ENCODE measurements at regions not wholly inside any gene's neighbourhood (a gene's known extent, or its start where the extent isn't known, plus 50 kb on each side); places are given as distances from the start of the nearest gene placed in this dataset.
A peak's percentile ranks its signal among the peaks of the same experiment; 100 is the strongest.
"Not testable (repeated sequence)": the region's sequence is repeated elsewhere in the genome, so short reads cannot be mapped to it uniquely, and the experiment has no call there.

DNA sequence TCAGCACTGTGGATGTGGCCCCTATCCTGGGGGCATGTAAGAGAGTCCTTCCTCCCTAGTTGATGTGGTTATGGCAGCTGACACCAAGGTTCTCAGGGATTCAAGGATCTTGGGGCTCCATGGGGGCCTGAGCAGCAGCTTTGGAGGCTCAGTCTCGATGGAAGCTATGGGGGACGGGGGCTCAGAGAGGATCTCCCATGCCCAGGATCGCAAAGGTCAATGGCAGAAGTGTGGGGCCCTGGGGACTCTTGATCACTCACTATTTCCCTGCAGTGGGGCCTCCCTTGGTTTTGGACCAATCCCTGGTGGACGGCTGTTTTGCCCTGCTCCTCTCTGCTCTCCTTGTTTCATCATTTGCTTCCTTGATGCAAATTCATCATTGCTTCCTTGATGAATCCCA, 885.9 kb downstream of the CDH8 start:
- H3K4me1 ChIP-seq: peaks cover 15% of the 10 kb centered on the region; the same call in 1 of the 2 replicates
- TF ChIP-seq Cebpa-rat (IDR thresholded peaks at IDR 0.05): no peak
- no peak overlapping the region for H3K9ac ChIP-seq
- H3K36me3 ChIP-seq: no peaks in the 10 kb centered on the region
- no peak overlapping the region for H3K27ac ChIP-seq
- H3K4me2 ChIP-seq: no peak overlapping the region
- H3K4me3 ChIP-seq: no peak overlapping the region
- H3K9me3 ChIP-seq: no peaks in the 10 kb centered on the region
- H4K20me1 ChIP-seq: no peaks in the 10 kb centered on the region
- no peaks in the 10 kb centered on the region for H3K27me3 ChIP-seq

DNA sequence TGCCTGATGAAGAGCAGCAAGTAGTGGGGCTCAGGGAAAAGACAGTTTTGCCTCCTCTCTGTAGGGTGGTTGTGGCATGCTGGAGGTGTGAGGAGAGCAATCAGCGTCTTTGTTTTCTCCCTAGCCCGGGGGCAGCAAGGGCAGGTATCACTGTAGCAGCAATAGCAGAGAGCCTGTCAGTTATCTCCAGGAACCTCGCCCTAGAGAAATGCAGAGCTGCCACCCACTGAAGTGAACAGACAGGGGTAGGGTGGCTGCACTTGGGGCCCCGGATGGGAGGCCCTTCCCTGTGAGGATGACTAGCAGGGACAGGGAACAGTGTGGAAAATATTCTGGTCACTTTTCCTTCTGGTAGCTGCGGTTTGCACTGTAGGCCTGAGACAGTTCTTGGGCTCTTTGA, 886.5 kb downstream of the CDH8 start:
- Histone ChIP-seq H3K4me1 (peaks cover 15% of the 10 kb centered on the region; the same call in 1 of the 2 replicates), H3K4me2 (no peak overlapping the region), H3K27me3 (no peaks in the 10 kb centered on the region), H3K27ac (no peak overlapping the region), H3K4me3 (no peak overlapping the region), H3K9ac (no peak overlapping the region), H3K9me3 (no peaks in the 10 kb centered on the region), H4K20me1 (no peaks in the 10 kb centered on the region), H3K36me3 (no peaks in the 10 kb centered on the region)
- TF ChIP-seq Cebpa-rat (IDR thresholded peaks at IDR 0.05): no peak

DNA sequence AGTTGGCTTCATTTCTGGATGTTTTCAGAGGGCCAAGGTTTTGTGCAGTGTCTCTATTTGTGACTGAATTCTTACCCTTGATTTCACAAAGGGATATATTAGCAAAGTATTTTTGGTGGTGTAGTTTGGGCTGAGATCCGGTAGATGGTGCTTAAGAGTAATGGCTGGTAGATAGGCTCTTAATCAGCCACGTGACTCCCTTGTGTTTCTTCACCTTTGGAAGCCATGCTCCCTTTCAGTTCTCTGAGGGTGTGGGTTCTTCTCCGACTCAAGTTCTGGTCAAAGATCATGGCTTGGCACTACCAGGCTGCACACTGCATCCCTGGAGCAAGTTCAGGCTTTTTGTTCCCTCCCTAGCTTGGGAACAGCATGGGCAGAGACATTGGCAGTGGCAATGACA, 887.3 kb downstream of the CDH8 start:
- no peaks in the 10 kb centered on the region for H3K27me3 ChIP-seq
- TF ChIP-seq Cebpa-rat (IDR thresholded peaks at IDR 0.05): no peak
- H3K27ac ChIP-seq: no peak overlapping the region
- peaks cover 15% of the 10 kb centered on the region; the same call in 1 of the 2 replicates for H3K4me1 ChIP-seq
- no peak overlapping the region for H3K9ac ChIP-seq
- H4K20me1 ChIP-seq: no peaks in the 10 kb centered on the region
- no peaks in the 10 kb centered on the region for H3K36me3 ChIP-seq
- no peak overlapping the region for H3K4me3 ChIP-seq
- H3K9me3 ChIP-seq: no peaks in the 10 kb centered on the region
- H3K4me2 ChIP-seq: no peak overlapping the region

DNA sequence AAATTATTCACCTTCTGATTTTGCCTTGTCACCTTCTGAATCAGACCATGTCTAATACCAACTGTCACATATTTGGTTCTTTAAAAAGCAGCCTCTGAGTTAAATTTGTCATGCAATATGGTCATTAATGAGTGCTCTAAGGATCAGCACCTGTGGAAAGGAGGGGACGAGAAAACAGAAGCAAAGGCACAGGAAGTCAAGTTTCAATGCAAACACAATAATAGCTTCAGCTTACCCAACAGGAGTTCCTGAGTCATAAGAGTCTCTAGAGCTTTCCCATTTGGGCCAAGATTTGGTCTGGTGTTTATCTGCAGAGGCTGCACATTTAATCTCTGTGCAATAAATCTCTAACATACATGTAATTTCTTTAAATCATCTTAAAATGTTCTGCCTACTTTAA, 889.8 kb downstream of the CDH8 start:
- Histone ChIP-seq H3K9me3 (no peaks in the 10 kb centered on the region), H3K4me1 (peaks cover 15% of the 10 kb centered on the region; the same call in 1 of the 2 replicates), H3K27ac (no peak overlapping the region), H3K4me2 (peak overlapping the region; percentile 33), H4K20me1 (no peaks in the 10 kb centered on the region), H3K27me3 (no peaks in the 10 kb centered on the region), H3K9ac (no peak overlapping the region), H3K36me3 (no peaks in the 10 kb centered on the region), H3K4me3 (no peak overlapping the region)
- TF ChIP-seq Cebpa-rat (IDR thresholded peaks at IDR 0.05): no peak

DNA sequence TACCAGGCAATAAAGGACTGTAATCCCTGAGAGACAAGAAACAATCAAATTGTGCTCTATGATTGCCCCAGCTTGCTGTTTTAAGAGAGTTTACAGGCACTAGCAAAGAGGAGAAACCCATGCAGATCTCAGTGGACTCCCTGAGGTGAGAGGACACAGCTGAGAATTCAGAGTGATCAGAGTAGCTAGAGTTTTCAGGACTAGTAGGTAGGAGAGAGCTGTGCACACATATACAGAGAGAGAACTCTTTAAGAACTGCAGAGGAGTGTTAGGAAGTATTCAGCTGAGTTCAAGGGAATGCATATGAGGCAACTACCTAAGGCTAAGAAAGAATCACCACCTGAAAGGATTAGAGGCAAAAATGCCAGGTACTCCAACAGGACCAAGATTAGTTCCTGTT, 904.8 kb downstream of the CDH8 start:
- Histone ChIP-seq H3K27ac (no peak overlapping the region), H3K4me3 (no peak overlapping the region), H3K36me3 (no peaks in the 10 kb centered on the region), H3K27me3 (no peaks in the 10 kb centered on the region), H3K4me2 (no peak overlapping the region), H3K4me1 (no peaks in the 10 kb centered on the region), H4K20me1 (no peaks in the 10 kb centered on the region), H3K9me3 (peaks cover 5% of the 10 kb centered on the region), H3K9ac (no peak overlapping the region)
- no peak for TF ChIP-seq Cebpa-rat (IDR thresholded peaks at IDR 0.05)

DNA sequence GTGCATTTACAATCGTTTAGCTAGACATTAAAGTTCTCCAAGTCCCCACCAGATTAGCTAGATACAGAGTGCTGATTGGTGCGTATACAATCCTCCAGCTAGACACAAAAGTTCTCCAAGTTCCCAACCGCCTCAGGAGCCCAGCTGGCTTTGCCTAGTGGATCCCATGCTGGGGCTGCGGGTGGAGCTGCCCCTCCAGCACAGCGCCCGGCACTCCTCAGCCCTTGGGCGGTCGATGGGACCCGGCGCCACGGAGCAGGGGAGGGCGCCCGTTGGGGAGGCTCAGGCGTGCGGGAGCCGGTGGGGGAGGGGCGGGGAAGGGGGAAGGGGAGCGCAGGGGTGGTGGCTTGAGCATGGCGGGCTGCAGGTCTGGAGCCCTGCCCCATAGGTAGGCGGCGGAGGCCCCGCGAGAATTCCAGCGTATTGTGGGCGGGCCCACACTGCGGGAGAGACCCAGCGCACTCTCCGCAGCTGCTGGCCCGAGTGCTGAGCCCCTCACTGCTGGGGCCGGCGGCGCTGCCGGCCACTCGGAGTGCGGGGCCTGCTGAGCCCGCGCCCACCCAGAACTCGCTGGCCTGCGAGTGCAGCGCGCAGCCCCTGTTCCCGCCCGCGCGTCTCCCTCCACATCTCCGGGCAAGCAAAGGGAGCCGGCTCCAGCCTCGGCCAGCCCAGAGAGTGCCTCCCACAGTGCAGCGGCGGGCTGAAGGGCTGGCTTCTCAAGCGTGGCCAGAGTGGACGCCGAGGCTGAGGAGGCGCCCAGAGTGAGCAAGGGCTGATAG, 907.5 kb downstream of the CDH8 start:
- Histone ChIP-seq H3K9ac (no peak overlapping the region), H4K20me1 (no peaks in the 10 kb centered on the region), H3K4me1 (no peaks in the 10 kb centered on the region), H3K36me3 (no peaks in the 10 kb centered on the region), H3K4me2 (no peak overlapping the region), H3K9me3 (peaks cover 5% of the 10 kb centered on the region), H3K27me3 (no peaks in the 10 kb centered on the region), H3K4me3 (no peak overlapping the region), H3K27ac (no peak overlapping the region)
- no peak for TF ChIP-seq Cebpa-rat (IDR thresholded peaks at IDR 0.05)

DNA sequence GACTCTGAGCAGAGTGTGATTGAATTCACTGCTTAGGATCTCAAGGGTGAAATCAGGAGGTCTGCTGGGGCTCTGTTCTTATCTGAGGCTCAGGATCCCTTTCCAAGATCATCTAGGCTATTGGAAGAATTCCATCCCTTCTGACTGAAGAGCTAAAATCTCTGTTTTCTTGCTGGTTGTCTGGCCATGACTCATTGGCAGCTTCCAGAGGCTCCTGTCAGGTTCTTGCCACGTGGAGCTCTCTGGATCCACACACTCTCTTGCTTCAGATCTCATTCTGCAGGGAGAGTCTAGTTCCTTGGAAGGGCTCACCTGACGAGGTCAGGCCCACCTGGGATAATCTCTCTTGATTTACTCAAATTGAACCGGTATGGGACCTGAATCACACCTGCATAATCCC, 930.7 kb downstream of the CDH8 start:
- Histone ChIP-seq H3K4me2 (no peak overlapping the region), H3K4me3 (no peak overlapping the region), H3K9me3 (no peaks in the 10 kb centered on the region), H3K9ac (no peak overlapping the region), H4K20me1 (no peaks in the 10 kb centered on the region), H3K27ac (no peak overlapping the region), H3K4me1 (no peaks in the 10 kb centered on the region), H3K27me3 (no peaks in the 10 kb centered on the region), H3K36me3 (no peaks in the 10 kb centered on the region)
- no peak for TF ChIP-seq Cebpa-rat (IDR thresholded peaks at IDR 0.05)

DNA sequence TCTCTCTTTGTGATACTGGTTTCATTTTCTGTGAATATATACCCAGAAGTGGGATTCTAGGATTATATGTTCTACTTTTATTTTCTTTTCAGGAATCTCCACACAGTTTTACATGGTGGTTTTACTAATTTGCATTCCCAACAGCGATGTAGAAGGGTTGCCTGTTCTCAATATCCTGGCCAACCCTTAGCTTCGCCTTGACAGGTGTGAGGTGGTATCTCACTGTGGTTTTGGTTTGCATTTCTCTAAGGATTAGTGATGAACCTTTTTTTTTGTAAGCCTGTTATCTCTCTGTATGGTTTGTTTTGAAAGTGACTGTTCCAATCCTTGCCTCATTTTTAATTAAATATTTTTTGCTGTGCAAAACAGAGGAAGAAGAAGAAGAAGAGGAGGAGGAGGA, 937.7 kb downstream of the CDH8 start:
- no peak for TF ChIP-seq Cebpa-rat (IDR thresholded peaks at IDR 0.05)
- Histone ChIP-seq H3K36me3 (no peaks in the 10 kb centered on the region), H3K9me3 (no peaks in the 10 kb centered on the region), H3K4me1 (no peaks in the 10 kb centered on the region), H3K27ac (no peak overlapping the region), H3K9ac (no peak overlapping the region), H3K27me3 (no peaks in the 10 kb centered on the region), H3K4me3 (no peak overlapping the region), H3K4me2 (no peak overlapping the region), H4K20me1 (no peaks in the 10 kb centered on the region)

DNA sequence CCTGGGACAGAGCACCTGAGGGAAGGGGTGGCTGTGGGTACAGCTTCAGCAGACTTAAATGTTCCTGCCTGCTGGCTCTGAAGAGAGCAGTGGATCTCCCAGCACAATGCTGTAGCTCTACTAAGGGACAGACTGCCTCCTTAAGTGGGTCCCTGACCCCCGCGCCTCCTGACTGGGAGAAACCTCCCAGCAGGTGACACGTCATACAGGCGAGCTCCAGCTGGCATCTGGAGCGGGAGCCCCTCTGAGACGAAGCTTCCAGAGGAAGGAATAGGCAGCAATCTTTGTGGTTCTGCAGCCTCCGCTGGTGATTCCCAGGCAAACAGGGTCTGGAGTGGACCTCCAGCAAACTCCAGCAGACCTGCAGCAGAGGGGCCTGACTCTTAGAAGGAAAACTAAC, 944.9 kb downstream of the CDH8 start:
- not testable (repeated sequence) for H3K9ac ChIP-seq, H3K27me3 ChIP-seq, H3K4me2 ChIP-seq, H3K36me3 ChIP-seq, H3K27ac ChIP-seq, H4K20me1 ChIP-seq, H3K4me3 ChIP-seq, H3K4me1 ChIP-seq, H3K9me3 ChIP-seq

DNA sequence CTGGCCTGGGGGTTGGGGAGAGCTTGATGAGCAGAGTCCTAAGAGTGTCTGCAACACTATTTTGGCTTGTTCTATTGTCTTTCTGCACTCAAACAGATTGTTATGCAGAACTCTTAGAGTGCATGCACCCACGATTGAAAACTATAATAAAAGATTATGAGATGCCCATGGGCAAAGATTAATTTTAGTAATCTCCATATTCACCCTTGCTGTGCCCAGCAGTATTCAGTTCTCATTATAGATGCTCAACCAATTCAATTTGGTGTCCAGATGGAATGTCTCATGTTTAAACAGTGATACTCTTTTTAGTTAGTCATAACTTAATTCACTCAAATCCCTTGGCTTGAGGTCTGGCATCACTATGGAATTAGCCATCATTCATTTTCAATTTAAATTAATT, 952.5 kb downstream of the CDH8 start:
- no peaks in the 10 kb centered on the region for H3K4me1 ChIP-seq
- H3K4me3 ChIP-seq: no peak overlapping the region
- no peaks in the 10 kb centered on the region for H3K36me3 ChIP-seq
- no peaks in the 10 kb centered on the region for H3K9me3 ChIP-seq
- no peak for TF ChIP-seq Cebpa-rat (IDR thresholded peaks at IDR 0.05)
- H3K27ac ChIP-seq: no peak overlapping the region
- H4K20me1 ChIP-seq: no peaks in the 10 kb centered on the region
- no peaks in the 10 kb centered on the region for H3K27me3 ChIP-seq
- no peak overlapping the region for H3K4me2 ChIP-seq
- H3K9ac ChIP-seq: no peak overlapping the region

DNA sequence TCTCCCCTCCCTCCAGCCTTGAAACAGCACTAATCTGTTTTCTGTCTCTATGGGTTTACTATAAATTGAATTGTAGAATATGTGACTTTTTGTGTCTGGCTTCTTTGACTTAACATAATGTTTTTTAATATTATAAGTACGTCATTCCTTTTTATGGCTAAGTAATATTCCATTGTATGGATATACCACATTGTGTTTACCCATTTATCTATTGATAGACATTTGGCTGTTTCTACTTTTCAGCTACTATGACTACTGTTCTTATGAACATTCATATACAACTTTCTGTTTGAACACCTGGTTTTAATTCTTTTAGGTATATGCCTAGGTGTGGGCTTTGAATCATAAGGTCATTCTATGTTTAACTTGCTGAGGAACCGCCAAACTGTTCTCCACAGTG, 961.9 kb downstream of the CDH8 start:
- Histone ChIP-seq H3K4me3 (no peak overlapping the region), H3K36me3 (no peaks in the 10 kb centered on the region), H3K27ac (no peak overlapping the region), H3K9ac (no peak overlapping the region), H3K27me3 (no peaks in the 10 kb centered on the region), H3K9me3 (peaks cover 11% of the 10 kb centered on the region; the same call in 1 of the 2 replicates), H4K20me1 (no peaks in the 10 kb centered on the region), H3K4me2 (no peak overlapping the region), H3K4me1 (no peaks in the 10 kb centered on the region)
- no peak for TF ChIP-seq Cebpa-rat (IDR thresholded peaks at IDR 0.05)
